ENCODE measurements at regions not wholly inside any gene's neighbourhood (a gene's known extent, or its start where the extent isn't known, plus 50 kb on each side); places are given as distances from the start of the nearest gene placed in this dataset.

- TF ChIP-seq CTCF (IDR thresholded peaks at IDR 0.05; ENCODE audit: extremely low read depth in 1 of 2, insufficient read depth in 1 of 2, low read depth in 1 of 2, low read length in 2 of 2) (no peak), GATA2 (IDR thresholded peaks at IDR 0.05; ENCODE audit: insufficient read depth, insufficient read length, low read depth, low read length) (no peak), POLR2A (IDR thresholded peaks at IDR 0.05; ENCODE audit: low read depth, low read length) (no peak), EZH2 (IDR thresholded peaks at IDR 0.05; ENCODE audit: borderline replicate concordance, low read depth, low read length, severe bottlenecking) (no peak)
Observed at GRCh38 chr1:220954321-220955075, 75.3 kb downstream of the HLX start.
